HCT116 (cell line): ENCODE measurements at regions not wholly inside any gene's neighbourhood (a gene's known extent, or its start where the extent isn't known, plus 50 kb on each side); places are given as distances from the start of the nearest gene placed in this dataset.
A peak's percentile ranks its signal among the peaks of the same experiment; 100 is the strongest.

Experiments
- ATAC-seq: fragments of 200-7000 bp; cut with Tn5 transposase; 2 replicates; pipeline ENCODE4 v1.9.1; 2020; ENCODE audit warnings: mild to moderate bottlenecking, moderate library complexity
- BruUV-seq: library from RNA; stranded (reverse); fragments of 400-500 nt; replicated peaks from 2 replicates; lab custom pipeline; 2021; lab: Mats Ljungman, UMichigan
- CTCF ChIA-PET: fragments of 300-600 bp; sonication (Branson Sonifier 250); formaldehyde crosslinking; loops from one replicate; lab custom pipeline; 2021; ENCODE audit warnings: antibody characterized with exemption; lab: Charles Lee
- POLR2A ChIA-PET: fragments of 300-600, 350-600 bp; sonication (Branson Sonifier 250); formaldehyde crosslinking; loops from one replicate; lab custom pipeline; 2021; ENCODE audit warnings: antibody characterized with exemption; lab: Charles Lee
- RAD21 ChIA-PET, 2 experiments: fragments of 300-600 bp; sonication (Branson Sonifier 250); formaldehyde crosslinking; loops; one replicate each; lab custom pipeline; 2023; ENCODE audit warnings: low total read pairs in 2 of 2; ENCODE audit not compliant: uncharacterized antibody in 2 of 2, unreplicated experiment in 2 of 2, low non-redundant PET in 1 of 2; lab: Charles Lee
- DNase-seq: peaks from one replicate; pipeline ENCODE4 v3.0.0-alpha.2; 2010; ENCODE audit warnings: low read depth, low spot score
- H2AFZ ChIP-seq: fragments of 200-600 bp; shearing (Covaris generic), sonication (generic); 2 replicates; pipeline ENCODE4 v1.6.1; 2017; ENCODE audit warnings: low read depth, mixed run types, mixed read lengths, antibody characterized with exemption, low read length; ENCODE audit not compliant: poor library complexity, severe bottlenecking
- H3K27ac ChIP-seq: 2 replicates; pipeline ENCODE4 v1.5.1; 2012; ENCODE audit warnings: low read depth, low read length
- H3K27me3 ChIP-seq: fragments of 200-600 bp; sonication (generic); 2 replicates; pipeline ENCODE4 v1.6.1; 2016; ENCODE audit warnings: mixed run types, low read length, mixed read lengths; ENCODE audit not compliant: insufficient read depth
- H3K36me3 ChIP-seq, 2 experiments: fragments of 200-500 bp in 1 of 2; fragments of 200-600 bp in 1 of 2; sonication (Bioruptor generic) in 1 of 2; sonication (generic) in 1 of 2; 2 replicates each; pipeline versions ENCODE4 v1.5.1 to v1.6.1; 2014 to 2016; ENCODE audit warnings: low read length in 2 of 2, inconsistent platforms in 1 of 2, mixed read lengths in 1 of 2, mixed run types in 1 of 2; ENCODE audit not compliant: insufficient read depth in 2 of 2, control insufficient read depth in 1 of 2
- H3K4me1 ChIP-seq, 2 experiments: fragments of 200-600 bp in 1 of 2; sonication (generic) in 1 of 2; 2 replicates each; pipeline versions ENCODE4 v1.5.1 to v1.6.1; 2012 to 2017; ENCODE audit warnings: low read length in 2 of 2, inconsistent platforms in 1 of 2, mild to moderate bottlenecking in 1 of 2, mixed read lengths in 1 of 2, mixed run types in 1 of 2, moderate library complexity in 1 of 2; ENCODE audit not compliant: insufficient read depth in 2 of 2, control insufficient read depth in 1 of 2
- H3K4me2 ChIP-seq: fragments of 200-600 bp; sonication (generic); 2 replicates; pipeline ENCODE4 v1.6.1; 2017; ENCODE audit warnings: mixed run types, low read length, mixed read lengths
- H3K4me3 ChIP-seq, 2 experiments: fragments of 200-600 bp in 1 of 2; sonication (generic) in 1 of 2; replicated peaks in 1 of 2; 2 replicates each; pipeline ENCODE4 v1.5.1; 2011 to 2016; ENCODE audit warnings: low read length in 2 of 2, control low read depth in 1 of 2, low read depth in 1 of 2, mild to moderate bottlenecking in 1 of 2, mixed read lengths in 1 of 2, mixed run types in 1 of 2
- H3K79me2 ChIP-seq: fragments of 200-600 bp; sonication (generic); 2 replicates; pipeline ENCODE4 v1.6.1; 2017; ENCODE audit warnings: mild to moderate bottlenecking, mixed run types, low read length, moderate library complexity, mixed read lengths; ENCODE audit not compliant: insufficient read depth
- H3K9ac ChIP-seq: fragments of 200-600 bp; sonication (generic); 2 replicates; pipeline ENCODE4 v1.6.1; 2016; ENCODE audit warnings: low read length, mixed read lengths
- H3K9me2 ChIP-seq: fragments of 200-600 bp; sonication (generic), shearing (Covaris generic); 2 replicates; pipeline ENCODE4 v1.6.1; 2017; ENCODE audit warnings: mixed run types, mild to moderate bottlenecking, moderate library complexity; ENCODE audit not compliant: insufficient read depth
- H3K9me3 ChIP-seq, 2 experiments: fragments of 200-500 bp in 1 of 2; fragments of 200-600 bp in 1 of 2; sonication (Bioruptor generic) in 1 of 2; sonication (generic) in 1 of 2; 2 replicates each; pipeline ENCODE4 v1.6.1; 2014 to 2017; ENCODE audit warnings: low read length in 2 of 2, mixed read lengths in 2 of 2, inconsistent platforms in 1 of 2, low read depth in 1 of 2, mild to moderate bottlenecking in 1 of 2, mixed run types in 1 of 2, moderate library complexity in 1 of 2; ENCODE audit not compliant: control insufficient read depth in 1 of 2, insufficient read depth in 1 of 2
- H4K20me1 ChIP-seq: fragments of 200-600 bp; sonication (generic), shearing (Covaris generic); 2 replicates; pipeline ENCODE4 v1.6.1; 2017; ENCODE audit warnings: mixed run types, mild to moderate bottlenecking, moderate library complexity; ENCODE audit not compliant: insufficient read depth
- ATF3 ChIP-seq: IDR thresholded peaks from 2 replicates; pipeline ENCODE4 v1.6.1; 2012
- CBX3 ChIP-seq: IDR thresholded peaks from 2 replicates; pipeline ENCODE4 v1.6.1; 2012; ENCODE audit warnings: low read depth
- CEBPB ChIP-seq: IDR thresholded peaks from 2 replicates; pipeline ENCODE4 v1.6.1; 2012; ENCODE audit warnings: low read depth
- EGR1 ChIP-seq: IDR thresholded peaks from 2 replicates; pipeline ENCODE4 v1.6.1; 2012; ENCODE audit warnings: low read depth
- EZH2 ChIP-seq: fragments of 200-600 bp; sonication (generic); IDR thresholded peaks from 2 replicates; pipeline ENCODE4 v1.6.1; 2017; ENCODE audit warnings: antibody characterized with exemption, mixed run types
- EZH2phosphoT487 ChIP-seq: fragments of 200-600 bp; IDR thresholded peaks from 2 replicates; pipeline ENCODE4 v1.6.1; 2018; ENCODE audit warnings: antibody characterized with exemption, borderline replicate concordance
- FOSL1 ChIP-seq: IDR thresholded peaks from 2 replicates; pipeline ENCODE4 v1.6.1; 2012; ENCODE audit warnings: low read depth
- JUND ChIP-seq: IDR thresholded peaks from 2 replicates; pipeline ENCODE4 v1.6.1; 2012
- MAX ChIP-seq: IDR thresholded peaks from 2 replicates; pipeline ENCODE4 v1.6.1; 2012
- POLR2AphosphoS5 ChIP-seq: IDR thresholded peaks from 2 replicates; pipeline ENCODE4 v1.6.1; 2011; ENCODE audit warnings: mild to moderate bottlenecking, low read depth, low read length, moderate library complexity
- RAD21 ChIP-seq: IDR thresholded peaks from 2 replicates; pipeline ENCODE4 v1.6.1; 2012; ENCODE audit warnings: low read depth, mild to moderate bottlenecking
- YY1 ChIP-seq: IDR thresholded peaks from 2 replicates; pipeline ENCODE4 v1.6.1; 2011; ENCODE audit warnings: low read length, low read depth, moderate library complexity, mild to moderate bottlenecking; ENCODE audit not compliant: insufficient replicate concordance; ENCODE audit errors: extremely low read depth
- ZNF274 ChIP-seq: fragments of 200-500 bp; sonication (Bioruptor generic); IDR thresholded peaks from 2 replicates; pipeline ENCODE4 v1.6.1; 2014; ENCODE audit warnings: mild to moderate bottlenecking, low read depth, low read length, inconsistent platforms
- intact Hi-C: fragments of 100-400 bp; cut with micrococcal nuclease; formaldehyde crosslinking; loops from 2 replicates; pipeline ENCODE4 v1.10.0; 2022

GRCh38 chr21:39034590-39035536, 148.4 kb downstream of the PSMG1 start (continued):
- no peak for TF ChIP-seq YY1

GRCh38 chr21:39033878-39034589, 149.2 kb downstream of the PSMG1 start:
- Histone ChIP-seq H3K9me2 (no peaks in the 10 kb centered on the region), H3K27ac (no peak overlapping the region), H3K4me1 (peaks cover 5 to 21% of the 10 kb centered on the region in 2 experiments), H3K4me3 (no peak overlapping the region), H3K79me2 (no peaks in the 10 kb centered on the region), H3K4me2 (no peak overlapping the region), H3K27me3 (no peaks in the 10 kb centered on the region), H3K9ac (no peak overlapping the region), H3K9me3 (no peaks in the 10 kb centered on the region), H3K36me3 (no peaks in the 10 kb centered on the region), H2AFZ (no peak overlapping the region), H4K20me1 (no peaks in the 10 kb centered on the region)
- TF ChIP-seq JUND (no peak), EZH2phosphoT487 (no peak), ATF3 (no peak), CEBPB (peak; percentile 46; the same call in 1 of the 2 replicates), EGR1 (no peak), ZNF274 (no peak), RAD21 (0 out of 2 replicates have a peak, but pooled peaks have one; percentile 3), MAX (peak; percentile 38; the same call in 1 of the 2 replicates), FOSL1 (no peak), POLR2AphosphoS5 (no peak), EZH2 (no peak), CBX3 (0 out of 2 replicates have a peak, but pooled peaks have one; percentile 28)
- RAD21 ChIA-PET = no interaction called here
- DNase-seq = no peak
- CTCF ChIA-PET = interaction anchor here (1.0 kb wide), 1 partner anchor 11 kb away, joined by 4 read pairs; no protein-coding TSS in a partner anchor
- intact Hi-C loops = no loop called here
- BruUV-seq = no TSS peak
- POLR2A ChIA-PET = no interaction called here
- ATAC-seq = no peak
